H1 (cell line): ENCODE measurements at regions not wholly inside any gene's neighbourhood (a gene's known extent, or its start where the extent isn't known, plus 50 kb on each side); places are given as distances from the start of the nearest gene placed in this dataset.

Source experiments
- CTCF ChIA-PET: fragments of 300-600 bp; sonication (Branson Sonifier 250); formaldehyde crosslinking; loops from one replicate; lab custom pipeline; 2021; ENCODE audit not compliant: partially characterized antibody; lab: Charles Lee
- POLR2A ChIA-PET: fragments of 300-600 bp; sonication (Branson Sonifier 250); formaldehyde crosslinking; loops from one replicate; lab custom pipeline; 2021; ENCODE audit warnings: inconsistent platforms; ENCODE audit not compliant: partially characterized antibody; lab: Charles Lee
- DNase-seq, 2 experiments: peaks; one replicate each; pipeline versions ENCODE4 v3.0.0 to v3.0.0-alpha.2; 2010 to 2022; ENCODE audit warnings: low spot score in 2 of 2, low read depth in 1 of 2, mixed read lengths in 1 of 2
- FAIRE-seq: peaks from 2 replicates; lab custom pipeline; 2011; peaks lifted over from hg19 to GRCh38; lab: Jason Lieb, UNC
- H2AFZ ChIP-seq: 2 replicates; pipeline ENCODE4 v1.8.1; 2012; ENCODE audit warnings: low read length, inconsistent platforms
- H2AK5ac ChIP-seq: 2 replicates; pipeline ENCODE4 v1.6.1; 2013; ENCODE audit warnings: low read depth, low read length
- H2BK120ac ChIP-seq: replicated peaks from 2 replicates; pipeline ENCODE3; 2013; ENCODE audit warnings: low read depth, low read length, inconsistent platforms
- H2BK12ac ChIP-seq: 2 replicates; pipeline ENCODE4 v1.6.1; 2013; ENCODE audit warnings: low read depth, low read length
- H2BK15ac ChIP-seq: 2 replicates; pipeline ENCODE4 v1.6.1; 2013; ENCODE audit warnings: low read length
- H2BK20ac ChIP-seq: 2 replicates; pipeline ENCODE4 v1.6.1; 2013; ENCODE audit warnings: low read length
- H2BK5ac ChIP-seq: 2 replicates; pipeline ENCODE4 v1.6.1; 2013; ENCODE audit warnings: low read depth, low read length
- H3K14ac ChIP-seq: 2 replicates; pipeline ENCODE4 v1.6.1; 2013; ENCODE audit warnings: inconsistent platforms; ENCODE audit not compliant: insufficient read length
- H3K18ac ChIP-seq: 2 replicates; pipeline ENCODE4 v1.6.1; 2013; ENCODE audit warnings: low read length; ENCODE audit errors: extremely low read depth
- H3K23ac ChIP-seq: 2 replicates; pipeline ENCODE4 v1.6.1; 2013; ENCODE audit warnings: inconsistent platforms; ENCODE audit not compliant: insufficient read length
- H3K23me2 ChIP-seq: 2 replicates; pipeline ENCODE4 v1.6.1; 2013; ENCODE audit warnings: low read depth, low read length
- H3K27ac ChIP-seq: 2 replicates; pipeline ENCODE4 v1.6.1; 2011; ENCODE audit warnings: low read depth, low read length, inconsistent platforms
- H3K27me3 ChIP-seq, 4 experiments: replicated peaks in 1 of 4; 1 replicate in 1 of 4; 2 replicates in 3 of 4; pipeline versions ENCODE4 v1.6.1 to v1.8.1; 2011 to 2013; ENCODE audit warnings: low read length in 3 of 4, mild to moderate bottlenecking in 3 of 4, inconsistent platforms in 2 of 4, mixed read lengths in 2 of 4, moderate library complexity in 1 of 4; ENCODE audit not compliant: control insufficient read depth in 3 of 4, insufficient read depth in 3 of 4; ENCODE audit errors: extremely low read depth in 1 of 4
- H3K36me3 ChIP-seq, 4 experiments: 2 replicates each; pipeline versions ENCODE4 v1.6.1 to v1.8.1; 2011 to 2013; ENCODE audit warnings: mild to moderate bottlenecking in 4 of 4, low read length in 3 of 4, moderate library complexity in 2 of 4, control low read depth in 1 of 4, inconsistent platforms in 1 of 4; ENCODE audit not compliant: insufficient read depth in 4 of 4, control insufficient read depth in 2 of 4
- H3K4ac ChIP-seq: replicated peaks from 2 replicates; pipeline ENCODE3; 2013; ENCODE audit warnings: low read length, low read depth, mixed read lengths, inconsistent platforms; ENCODE audit not compliant: insufficient read length
- H3K4me1 ChIP-seq, 4 experiments: replicated peaks in 1 of 4; 1 replicate in 1 of 4; 2 replicates in 3 of 4; pipeline versions ENCODE4 v1.6.1 to v1.8.1; 2011 to 2013; ENCODE audit warnings: low read length in 3 of 4, inconsistent platforms in 2 of 4, mixed read lengths in 1 of 4; ENCODE audit not compliant: insufficient read depth in 4 of 4, control insufficient read depth in 3 of 4
- H3K4me2 ChIP-seq, 2 experiments: 2 replicates each; pipeline versions ENCODE4 v1.6.1 to v1.8.1; 2011 to 2013; ENCODE audit warnings: low read depth in 2 of 2, low read length in 2 of 2, control low read depth in 1 of 2, inconsistent platforms in 1 of 2, mild to moderate bottlenecking in 1 of 2; ENCODE audit not compliant: insufficient read depth in 1 of 2
- H3K4me3 ChIP-seq, 4 experiments: fragments of 200-600, 300-600 bp in 1 of 4; sonication (generic), shearing (Covaris generic), sonication (Bioruptor Twin) in 1 of 4; 2 replicates each; pipeline versions ENCODE4 v1.5.1 to v1.8.1; 2011 to 2016; ENCODE audit warnings: low read length in 4 of 4, low read depth in 3 of 4, control low read depth in 2 of 4, inconsistent platforms in 2 of 4, mild to moderate bottlenecking in 2 of 4, mixed read lengths in 1 of 4, moderate library complexity in 1 of 4; ENCODE audit not compliant: insufficient read depth in 2 of 4; ENCODE audit errors: extremely low read depth in 1 of 4
- H3K56ac ChIP-seq: replicated peaks from 2 replicates; pipeline ENCODE3; 2013; ENCODE audit warnings: low read depth, mild to moderate bottlenecking, mixed read lengths, low read length, inconsistent platforms; ENCODE audit not compliant: insufficient read length
- H3K79me1 ChIP-seq: 2 replicates; pipeline ENCODE4 v1.6.1; 2013; ENCODE audit warnings: low read depth, low read length, control low read depth
- H3K79me2 ChIP-seq, 2 experiments: 2 replicates each; pipeline versions ENCODE4 v1.6.1 to v1.8.1; 2012 to 2013; ENCODE audit warnings: low read length in 2 of 2, mild to moderate bottlenecking in 2 of 2, inconsistent platforms in 1 of 2; ENCODE audit not compliant: insufficient read depth in 2 of 2, control insufficient read depth in 1 of 2
- H3K9ac ChIP-seq, 4 experiments: replicated peaks in 1 of 4; 1 replicate in 1 of 4; 2 replicates in 3 of 4; pipeline versions ENCODE4 v1.6.1 to v1.8.1; 2011 to 2013; ENCODE audit warnings: low read depth in 3 of 4, low read length in 3 of 4, control low read depth in 2 of 4, mild to moderate bottlenecking in 2 of 4, moderate library complexity in 2 of 4, inconsistent platforms in 1 of 4; ENCODE audit errors: extremely low read depth in 1 of 4
- H3K9me3 ChIP-seq, 2 experiments: 2 replicates each; pipeline versions ENCODE4 v1.6.1 to v1.8.1; 2012 to 2013; ENCODE audit warnings: mild to moderate bottlenecking in 2 of 2, moderate library complexity in 2 of 2, control low read depth in 1 of 2, inconsistent platforms in 1 of 2, low read depth in 1 of 2, low read length in 1 of 2, mixed read lengths in 1 of 2; ENCODE audit not compliant: insufficient read depth in 2 of 2
- H4K20me1 ChIP-seq, 2 experiments: replicated peaks in 1 of 2; 2 replicates each; pipeline versions ENCODE3 to v1.8.1; 2011 to 2013; ENCODE audit warnings: inconsistent platforms in 2 of 2, low read length in 2 of 2, mild to moderate bottlenecking in 1 of 2; ENCODE audit not compliant: insufficient read depth in 2 of 2, control insufficient read depth in 1 of 2
- H4K5ac ChIP-seq: 2 replicates; pipeline ENCODE4 v1.6.1; 2013; ENCODE audit warnings: low read length, low read depth, mixed read lengths, inconsistent platforms; ENCODE audit not compliant: insufficient read length
- H4K8ac ChIP-seq: 2 replicates; pipeline ENCODE4 v1.8.0; 2013; ENCODE audit warnings: mild to moderate bottlenecking, moderate library complexity, low read length, inconsistent platforms; ENCODE audit not compliant: insufficient read depth; ENCODE audit errors: extremely low read depth
- H4K91ac ChIP-seq: replicated peaks from 2 replicates; pipeline ENCODE3; 2013; ENCODE audit warnings: low read length, mixed read lengths, inconsistent platforms; ENCODE audit not compliant: insufficient read length
- BCL11A ChIP-seq, 2 experiments: IDR thresholded peaks; one replicate each; pipeline ENCODE4 v1.6.1; 2011; ENCODE audit warnings: low read depth in 2 of 2, low read length in 2 of 2, mild to moderate bottlenecking in 2 of 2
- BRCA1 ChIP-seq: IDR thresholded peaks from 2 replicates; pipeline ENCODE4 v1.6.1; 2012; ENCODE audit warnings: low read depth, low read length, improper control_type of control experiment
- EGR1 ChIP-seq: IDR thresholded peaks from 2 replicates; pipeline ENCODE4 v1.6.1; 2011; ENCODE audit warnings: low read depth, low read length, borderline replicate concordance
- KDM4A ChIP-seq: IDR thresholded peaks from one replicate; pipeline ENCODE4 v1.7.1; 2012; ENCODE audit warnings: low read depth, mild to moderate bottlenecking, moderate library complexity, low read length, inconsistent platforms; ENCODE audit not compliant: severe bottlenecking
- KDM5A ChIP-seq: fragments of 200-600 bp; IDR thresholded peaks from 2 replicates; pipeline ENCODE4 v1.7.1; 2012; ENCODE audit warnings: mild to moderate bottlenecking, low read length, inconsistent platforms, mixed read lengths
- POLR2AphosphoS5 ChIP-seq: IDR thresholded peaks from 2 replicates; pipeline ENCODE4 v1.6.1; 2011; ENCODE audit warnings: low read depth, low read length
- RFX5 ChIP-seq: IDR thresholded peaks from 2 replicates; pipeline ENCODE4 v1.6.1; 2011; ENCODE audit warnings: low read depth, low read length, improper control_type of control experiment, borderline replicate concordance
- SP2 ChIP-seq: IDR thresholded peaks from 2 replicates; pipeline ENCODE4 v1.6.1; 2012; ENCODE audit warnings: mild to moderate bottlenecking, low read length, inconsistent platforms
- TBP ChIP-seq: IDR thresholded peaks from 2 replicates; pipeline ENCODE4 v1.6.1; 2011; ENCODE audit warnings: low read depth, low read length, improper control_type of control experiment
- TCF12 ChIP-seq: IDR thresholded peaks from 2 replicates; pipeline ENCODE4 v1.6.1; 2011; ENCODE audit warnings: low read depth, mild to moderate bottlenecking, low read length
- YY1 ChIP-seq: IDR thresholded peaks from 2 replicates; pipeline ENCODE4 v1.6.1; 2011; ENCODE audit warnings: low read depth, mild to moderate bottlenecking, low read length
- WGBS, 2 experiments: shearing (Covaris generic) in 1 of 2; methylation state at CpG; one replicate each; pipeline versions ENCODE4 v1.1.6 to v1.1.7; 2013 to 2015; ENCODE audit warnings: low lambda C conversion rate in 2 of 2, mixed read lengths in 2 of 2, inconsistent platforms in 1 of 2, low coverage in 1 of 2, missing lambda C conversion rate in 1 of 2; ENCODE audit not compliant: insufficient replicate concordance in 2 of 2, insufficient coverage in 1 of 2, insufficient read length in 1 of 2; ENCODE audit errors: extremely low coverage in 1 of 2, missing lambda C conversion rate in 1 of 2; 5-methylcytosine and 5-hydroxymethylcytosine counted together
- TF ChIP-seq, protein P1 (sequence below): IDR thresholded peaks from 2 replicates; pipeline ENCODE4 v1.6.1; 2011; ENCODE audit warnings: low read depth, mild to moderate bottlenecking, low read length; ENCODE audit not compliant: insufficient read depth

DNA sequence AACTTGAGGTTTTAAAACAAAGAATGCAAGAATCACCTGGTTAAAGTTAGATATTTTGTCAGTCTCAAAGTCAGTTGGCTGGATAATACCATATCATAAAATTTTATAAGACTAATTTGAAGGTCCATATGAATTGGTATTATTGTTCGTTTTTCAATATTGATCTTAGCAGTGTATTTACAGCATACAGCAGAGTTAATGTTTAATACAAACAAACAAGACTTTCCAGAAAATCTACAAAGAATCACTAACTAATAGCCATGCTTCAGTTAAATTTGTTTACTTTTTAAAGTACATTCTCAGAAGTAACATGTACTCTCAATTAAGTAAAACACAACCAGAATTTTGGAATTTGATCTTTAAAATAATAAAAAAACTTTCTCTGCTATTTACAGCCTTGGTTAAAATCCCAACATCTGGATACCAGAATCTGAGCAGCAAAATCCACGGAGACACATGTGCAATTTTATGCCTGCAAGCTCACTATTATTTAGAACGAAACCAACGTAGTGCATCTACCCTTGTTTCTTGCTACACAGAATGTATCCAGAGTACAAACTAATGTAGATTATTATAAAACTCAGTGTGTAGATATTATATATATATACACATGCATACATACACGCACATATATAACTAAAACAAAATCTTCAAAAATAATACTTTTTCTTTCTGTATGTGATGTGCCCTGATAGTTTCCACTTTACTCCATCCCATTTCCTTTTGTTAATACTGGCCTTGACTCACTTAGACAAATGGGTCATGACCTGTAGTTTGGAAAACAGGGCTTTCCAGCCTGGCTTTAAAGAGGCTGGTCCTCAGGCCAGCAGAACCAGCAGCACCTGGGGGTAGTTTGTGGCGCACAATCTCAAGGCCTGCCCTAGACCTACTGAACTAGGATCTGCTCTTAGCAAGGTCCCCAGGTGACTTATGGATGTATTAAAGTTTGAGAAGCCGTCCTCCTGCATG is 63.6 kb upstream of the ERG start:
- no peak overlapping the region for H3K23ac ChIP-seq
- H3K56ac ChIP-seq, result no peak overlapping the region
- no peak overlapping the region for H3K18ac ChIP-seq
- H3K36me3 ChIP-seq, result no peaks in the 10 kb centered on the region
- WGBS, 2 experiments, result 75% methylated on average over 7 of the region's 7 CpGs; no CpG with 5 or more reads in 1 of the 2 experiments
- H2BK20ac ChIP-seq, result no peak overlapping the region
- H3K79me1 ChIP-seq, result no peaks in the 10 kb centered on the region
- H4K8ac ChIP-seq, result no peak overlapping the region
- no peak overlapping the region for H2BK120ac ChIP-seq
- TF ChIP-seq BCL11A (IDR thresholded peaks at IDR 0.05; ENCODE audit: low read depth in 2 of 2, low read length in 2 of 2) (no peak), BRCA1 (no peak), SP2 (no peak), TBP (no peak), KDM4A (no peak), KDM5A (no peak), RFX5 (no peak), TCF12 (no peak), EGR1 (no peak), POLR2AphosphoS5 (no peak), YY1 (no peak)
- TF ChIP-seq, protein P1, sequence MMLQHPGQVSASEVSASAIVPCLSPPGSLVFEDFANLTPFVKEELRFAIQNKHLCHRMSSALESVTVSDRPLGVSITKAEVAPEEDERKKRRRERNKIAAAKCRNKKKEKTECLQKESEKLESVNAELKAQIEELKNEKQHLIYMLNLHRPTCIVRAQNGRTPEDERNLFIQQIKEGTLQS, result no peak
- TF ChIP-seq, all 59 proteins: peak for 0
- Histone ChIP-seq H2BK15ac (no peak overlapping the region), H2AK5ac (no peak overlapping the region), H2BK5ac (no peak overlapping the region), H3K14ac (no peak overlapping the region), H3K27me3 (no peaks in the 10 kb centered on the region), H2AFZ (no peak overlapping the region), H3K9me3 (no peaks in the 10 kb centered on the region), H3K4ac (no peak overlapping the region), H3K79me2 (no peaks in the 10 kb centered on the region), H3K4me1 (peaks cover 0 to under 1% (median 0%) of the 10 kb centered on the region in 4 experiments; a peak in 3 of 7 replicates), H3K9ac (no peak overlapping the region), H2BK12ac (no peak overlapping the region), H4K91ac (no peak overlapping the region), H4K20me1 (no peaks in the 10 kb centered on the region), H3K23me2 (no peaks in the 10 kb centered on the region; the same call in 1 of the 2 replicates), H4K5ac (no peak overlapping the region), H3K4me2 (no peak overlapping the region), H3K27ac (no peak overlapping the region), H3K4me3 (no peak overlapping the region)
- FAIRE-seq (no peak), DNase-seq (no peak)
- ChIA-PET POLR2A (no interaction called here), CTCF (interaction anchor here (1.2 kb wide), 1 partner anchor 16 kb away, joined by 3 read pairs; no protein-coding TSS in a partner anchor)
